Left ventricle myocardium inferior (tissue), 1 donor: ENCODE measurements at regions not wholly inside any gene's neighbourhood (a gene's known extent, or its start where the extent isn't known, plus 50 kb on each side); places are given as distances from the start of the nearest gene placed in this dataset.

Experiments
- DNase-seq: peaks from one replicate; pipeline ENCODE4 v3.0.0-alpha.2; 2020
- H3K27ac ChIP-seq: fragments of 200-600 bp; replicated peaks from 2 replicates; pipeline ENCODE4 v1.8.0; 2021
- H3K27me3 ChIP-seq: fragments of 200-600 bp; 2 replicates; pipeline ENCODE4 v1.8.0; 2021; ENCODE audit warnings: low read depth
- H3K36me3 ChIP-seq: fragments of 200-600 bp; 2 replicates; pipeline ENCODE4 v1.8.0; 2021
- H3K4me1 ChIP-seq: fragments of 200-600 bp; 2 replicates; pipeline ENCODE4 v1.8.0; 2021
- H3K4me3 ChIP-seq: fragments of 200-600 bp; 2 replicates; pipeline ENCODE4 v1.8.0; 2021; ENCODE audit warnings: mild to moderate bottlenecking, moderate library complexity
- H3K9me3 ChIP-seq: fragments of 200-600 bp; replicated peaks from 2 replicates; pipeline ENCODE4 v1.8.0; 2021
- intact Hi-C: fragments of 100-400 bp; cut with micrococcal nuclease; formaldehyde crosslinking; loops from one replicate; pipeline ENCODE4 v1.11.0; 2022
- TF ChIP-seq, protein P1 (sequence below): fragments of 200-600 bp; IDR thresholded peaks from 2 replicates; pipeline ENCODE4 v1.8.0; 2021; ENCODE audit warnings: antibody characterized with exemption, mild to moderate bottlenecking, borderline replicate concordance
- donor health status: DM: no; HTN: yes; CAD: no; lungs with severe emphysema.

DNA sequence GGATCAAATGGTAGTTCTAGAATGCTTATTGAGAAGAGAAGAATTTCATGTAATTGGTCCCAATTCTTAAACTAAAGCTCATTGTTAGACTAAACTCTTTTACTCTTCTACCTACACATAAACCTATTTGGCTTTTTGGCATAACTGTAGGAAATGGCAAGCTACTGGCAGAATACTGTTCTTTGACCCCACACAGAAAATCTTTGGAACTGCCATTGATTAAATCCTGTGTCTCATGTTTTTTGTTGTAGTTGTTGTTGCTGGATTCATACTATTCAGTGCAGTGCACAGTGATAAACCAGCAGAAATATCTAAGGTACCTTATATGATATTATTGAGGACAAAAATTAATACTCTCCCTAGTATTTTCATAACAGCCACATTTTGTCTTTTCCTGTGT is 242.1 kb upstream of the SGK1 start:
- no peaks in the 10 kb centered on the region for H3K27me3 ChIP-seq
- no peak for DNase-seq
- TF ChIP-seq, protein P1, sequence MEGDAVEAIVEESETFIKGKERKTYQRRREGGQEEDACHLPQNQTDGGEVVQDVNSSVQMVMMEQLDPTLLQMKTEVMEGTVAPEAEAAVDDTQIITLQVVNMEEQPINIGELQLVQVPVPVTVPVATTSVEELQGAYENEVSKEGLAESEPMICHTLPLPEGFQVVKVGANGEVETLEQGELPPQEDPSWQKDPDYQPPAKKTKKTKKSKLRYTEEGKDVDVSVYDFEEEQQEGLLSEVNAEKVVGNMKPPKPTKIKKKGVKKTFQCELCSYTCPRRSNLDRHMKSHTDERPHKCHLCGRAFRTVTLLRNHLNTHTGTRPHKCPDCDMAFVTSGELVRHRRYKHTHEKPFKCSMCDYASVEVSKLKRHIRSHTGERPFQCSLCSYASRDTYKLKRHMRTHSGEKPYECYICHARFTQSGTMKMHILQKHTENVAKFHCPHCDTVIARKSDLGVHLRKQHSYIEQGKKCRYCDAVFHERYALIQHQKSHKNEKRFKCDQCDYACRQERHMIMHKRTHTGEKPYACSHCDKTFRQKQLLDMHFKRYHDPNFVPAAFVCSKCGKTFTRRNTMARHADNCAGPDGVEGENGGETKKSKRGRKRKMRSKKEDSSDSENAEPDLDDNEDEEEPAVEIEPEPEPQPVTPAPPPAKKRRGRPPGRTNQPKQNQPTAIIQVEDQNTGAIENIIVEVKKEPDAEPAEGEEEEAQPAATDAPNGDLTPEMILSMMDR: no peak
- intact Hi-C loops: no loop called here
- H3K36me3 ChIP-seq: no peaks in the 10 kb centered on the region
- H3K27ac ChIP-seq: no peak overlapping the region
- no peak overlapping the region for H3K4me3 ChIP-seq
- H3K4me1 ChIP-seq: no peaks in the 10 kb centered on the region
- H3K9me3 ChIP-seq: no peaks in the 10 kb centered on the region

DNA sequence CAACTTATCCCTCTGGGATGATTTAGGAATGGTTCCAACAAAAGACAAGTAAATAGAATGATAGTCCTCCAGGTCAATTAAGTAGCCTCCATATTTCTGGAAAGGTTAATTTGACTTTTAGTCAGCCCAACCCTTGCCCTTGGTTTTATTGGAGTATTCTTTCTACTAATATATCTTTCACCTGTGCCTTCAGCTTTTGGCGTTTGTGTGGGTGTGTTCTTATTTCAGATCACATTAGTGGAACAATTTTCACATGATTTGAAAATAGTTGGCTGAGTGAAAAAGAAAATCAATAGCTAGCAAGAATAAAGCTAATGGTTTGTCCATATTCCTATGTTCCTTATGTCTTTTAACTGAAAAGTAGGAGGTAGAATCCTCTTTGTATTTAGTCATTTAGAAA is 239.6 kb upstream of the SGK1 start:
- Histone ChIP-seq H3K27me3 (no peaks in the 10 kb centered on the region), H3K9me3 (no peaks in the 10 kb centered on the region)
- TF ChIP-seq, protein P1: no peak

DNA sequence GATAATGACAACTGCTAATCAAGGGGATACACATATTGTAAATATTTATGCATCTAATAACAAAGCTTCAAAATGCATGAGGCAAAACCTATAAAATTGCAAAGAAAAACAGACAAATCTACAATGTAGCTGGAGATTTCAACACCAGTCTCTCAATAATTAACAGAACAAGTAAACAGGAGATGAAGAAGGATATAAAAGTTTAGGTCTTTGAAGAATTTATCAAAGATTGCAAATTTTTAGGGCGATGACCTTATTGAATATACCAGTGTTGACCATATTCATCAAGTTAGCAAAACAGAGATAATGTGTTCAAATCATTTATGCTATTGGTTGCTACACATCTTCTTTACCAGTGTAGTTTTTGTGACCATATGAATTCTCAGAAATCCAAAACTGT is 237.8 kb upstream of the SGK1 start:
- DNase-seq: no peak
- no peaks in the 10 kb centered on the region for H3K27me3 ChIP-seq
- no peaks in the 10 kb centered on the region for H3K36me3 ChIP-seq
- H3K27ac ChIP-seq: no peak overlapping the region
- intact Hi-C loops: no loop called here
- TF ChIP-seq, protein P1: no peak
- no peak overlapping the region for H3K4me3 ChIP-seq
- no peaks in the 10 kb centered on the region for H3K9me3 ChIP-seq
- peaks cover 7% of the 10 kb centered on the region for H3K4me1 ChIP-seq

More for the DNA sequence above, 239.6 kb upstream of the SGK1 start:
- Histone ChIP-seq H3K4me3 (no peak overlapping the region), H3K27ac (no peak overlapping the region), H3K4me1 (no peaks in the 10 kb centered on the region), H3K36me3 (no peaks in the 10 kb centered on the region)
- DNase-seq: no peak
- intact Hi-C loops: no loop called here

DNA sequence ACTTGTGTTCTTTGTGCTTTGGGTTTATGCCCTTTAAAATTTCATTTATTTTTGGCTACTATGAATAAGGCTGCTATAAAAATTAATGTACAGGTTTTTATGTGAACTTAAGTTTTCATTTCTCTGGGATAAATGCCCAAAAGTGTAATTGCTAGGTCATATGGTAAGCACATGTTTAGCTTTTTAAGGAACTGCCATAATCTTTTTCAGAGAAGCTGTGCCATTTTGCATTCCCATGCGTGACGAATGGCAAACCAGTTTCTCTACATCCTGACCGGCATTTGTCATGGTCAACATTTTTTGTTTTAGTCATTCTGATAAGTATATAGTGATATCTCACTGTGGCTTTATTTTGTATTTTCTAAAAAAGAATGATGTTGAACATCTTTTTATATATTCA is 236.0 kb upstream of the SGK1 start:
- intact Hi-C loops: no loop called here
- peaks cover 20% of the 10 kb centered on the region for H3K4me1 ChIP-seq
- H3K4me3 ChIP-seq: no peak overlapping the region
- no peak overlapping the region for H3K27ac ChIP-seq
- TF ChIP-seq, protein P1: no peak
- no peaks in the 10 kb centered on the region for H3K36me3 ChIP-seq
- H3K27me3 ChIP-seq: no peaks in the 10 kb centered on the region
- no peaks in the 10 kb centered on the region for H3K9me3 ChIP-seq
- DNase-seq: no peak

DNA sequence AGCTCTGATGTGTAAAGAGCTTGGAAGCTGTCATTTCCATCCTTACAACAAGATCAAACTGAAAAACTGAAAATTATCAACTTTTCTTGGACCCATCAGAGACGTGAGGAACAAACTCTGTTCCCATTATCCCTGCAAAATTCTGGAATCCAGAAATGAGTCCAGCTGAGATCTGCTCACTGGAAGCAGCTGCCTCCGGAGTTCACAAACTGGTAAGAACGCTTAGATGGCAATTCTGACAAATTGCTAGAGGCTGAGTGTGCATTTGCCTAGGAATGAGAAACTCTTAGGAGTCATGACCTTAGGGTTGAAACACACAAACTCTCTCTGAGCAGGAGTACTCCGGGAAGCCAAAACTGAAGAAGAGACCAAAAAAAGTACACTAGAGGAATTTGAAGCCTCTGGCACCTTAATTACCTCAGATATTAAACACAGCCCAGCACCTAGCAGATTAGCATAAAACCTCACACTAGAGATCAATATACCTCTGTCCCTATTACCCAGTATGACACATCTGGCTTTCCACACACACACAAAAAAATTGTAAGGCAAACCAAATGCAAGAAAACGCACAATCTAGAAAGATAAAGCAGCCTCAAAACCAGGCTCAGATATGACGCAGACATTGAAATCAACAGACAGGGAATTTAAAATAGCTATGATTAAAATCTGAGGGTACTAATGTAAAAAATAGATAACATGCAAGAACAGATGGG is 233.5 kb upstream of the SGK1 start:
- intact Hi-C loops: no loop called here
- Histone ChIP-seq H3K27me3 (no peaks in the 10 kb centered on the region), H3K36me3 (no peaks in the 10 kb centered on the region), H3K4me1 (peaks cover 24% of the 10 kb centered on the region), H3K9me3 (no peaks in the 10 kb centered on the region), H3K4me3 (no peak overlapping the region), H3K27ac (peak overlapping the region; percentile 44)
- TF ChIP-seq, protein P1: no peak
- DNase-seq: no peak
